Chondrocyte (in vitro differentiated cells): ENCODE measurements at regions not wholly inside any gene's neighbourhood (a gene's known extent, or its start where the extent isn't known, plus 50 kb on each side); places are given as distances from the start of the nearest gene placed in this dataset.

Experiments
- DNase-seq: peaks from one replicate; pipeline ENCODE4 v3.0.0; 2021; ENCODE audit warnings: mixed read lengths, low spot score
- H3K27ac Mint-ChIP-seq: one replicate; pipeline ENCODE4 v1.8.0; 2021; ENCODE audit warnings: mild to moderate bottlenecking, moderate library complexity, mixed read lengths; ENCODE audit not compliant: unreplicated experiment
- H3K27me3 Mint-ChIP-seq: 2 replicates; pipeline ENCODE4 v1.8.0; 2021; ENCODE audit warnings: low read depth, mixed read lengths
- H3K36me3 Mint-ChIP-seq: 2 replicates; pipeline ENCODE4 v1.8.0; 2021; ENCODE audit warnings: low read depth, mixed read lengths
- H3K4me1 Mint-ChIP-seq: 2 replicates; pipeline ENCODE4 v1.8.0; 2021; ENCODE audit warnings: low read depth, mild to moderate bottlenecking, mixed read lengths
- H3K4me3 Mint-ChIP-seq: one replicate; pipeline ENCODE4 v1.8.0; 2021; ENCODE audit warnings: mild to moderate bottlenecking, moderate library complexity, mixed read lengths; ENCODE audit not compliant: unreplicated experiment
- H3K9me3 Mint-ChIP-seq: 2 replicates; pipeline ENCODE4 v1.8.0; 2021; ENCODE audit warnings: low read depth, mixed read lengths
- TF ChIP-seq, protein P1 (sequence below): fragments of 200-600 bp; sonication (generic); IDR thresholded peaks from 2 replicates; pipeline ENCODE4 v1.5.0; 2021; ENCODE audit warnings: antibody characterized with exemption, mild to moderate bottlenecking, moderate library complexity

- Mint-ChIP-seq H3K27me3 (peaks cover 10% of the 10 kb centered on the region), H3K4me3 (no peak overlapping the region), H3K4me1 (no peaks in the 10 kb centered on the region), H3K27ac (no peak overlapping the region), H3K9me3 (no peaks in the 10 kb centered on the region), H3K36me3 (no peaks in the 10 kb centered on the region)
- TF ChIP-seq, protein P1, sequence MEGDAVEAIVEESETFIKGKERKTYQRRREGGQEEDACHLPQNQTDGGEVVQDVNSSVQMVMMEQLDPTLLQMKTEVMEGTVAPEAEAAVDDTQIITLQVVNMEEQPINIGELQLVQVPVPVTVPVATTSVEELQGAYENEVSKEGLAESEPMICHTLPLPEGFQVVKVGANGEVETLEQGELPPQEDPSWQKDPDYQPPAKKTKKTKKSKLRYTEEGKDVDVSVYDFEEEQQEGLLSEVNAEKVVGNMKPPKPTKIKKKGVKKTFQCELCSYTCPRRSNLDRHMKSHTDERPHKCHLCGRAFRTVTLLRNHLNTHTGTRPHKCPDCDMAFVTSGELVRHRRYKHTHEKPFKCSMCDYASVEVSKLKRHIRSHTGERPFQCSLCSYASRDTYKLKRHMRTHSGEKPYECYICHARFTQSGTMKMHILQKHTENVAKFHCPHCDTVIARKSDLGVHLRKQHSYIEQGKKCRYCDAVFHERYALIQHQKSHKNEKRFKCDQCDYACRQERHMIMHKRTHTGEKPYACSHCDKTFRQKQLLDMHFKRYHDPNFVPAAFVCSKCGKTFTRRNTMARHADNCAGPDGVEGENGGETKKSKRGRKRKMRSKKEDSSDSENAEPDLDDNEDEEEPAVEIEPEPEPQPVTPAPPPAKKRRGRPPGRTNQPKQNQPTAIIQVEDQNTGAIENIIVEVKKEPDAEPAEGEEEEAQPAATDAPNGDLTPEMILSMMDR: no peak
- no peak for DNase-seq
These were observed 334.1 kb downstream of the RRAGC start for GRCh38 chr1:38525343-38526043.

DNA sequence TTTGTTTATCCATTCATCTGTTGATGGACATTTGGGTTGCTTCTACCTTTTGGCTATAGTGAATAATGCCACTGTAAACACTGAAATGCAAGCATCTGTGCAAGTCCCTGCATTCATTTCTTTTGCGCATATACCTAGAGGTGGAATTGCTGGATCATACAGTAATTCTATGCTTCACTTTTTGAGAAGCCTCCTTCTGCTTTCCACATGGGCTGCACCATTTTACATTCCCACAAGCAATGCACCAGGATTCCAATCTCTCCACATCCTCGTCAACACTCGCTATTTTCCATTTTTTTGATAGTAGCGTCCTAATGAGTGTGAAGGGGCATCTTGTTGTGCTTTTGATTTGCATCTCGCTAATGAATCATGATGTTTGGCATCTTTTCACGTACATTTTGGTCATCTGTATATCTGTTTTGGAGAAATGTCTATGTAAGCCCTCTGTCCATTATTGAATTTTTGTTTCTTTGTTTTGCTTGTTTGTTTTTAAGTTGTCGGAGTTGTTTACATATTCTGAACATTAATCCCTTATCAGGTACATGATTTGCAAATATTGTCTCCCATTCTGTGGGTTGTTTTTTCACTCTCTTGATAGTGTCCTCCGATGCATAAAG is 335.4 kb downstream of the RRAGC start:
- no peaks in the 10 kb centered on the region for H3K4me1 Mint-ChIP-seq
- no peaks in the 10 kb centered on the region for H3K36me3 Mint-ChIP-seq
- no peak for DNase-seq
- no peak overlapping the region for H3K4me3 Mint-ChIP-seq
- H3K27ac Mint-ChIP-seq: no peak overlapping the region
- H3K27me3 Mint-ChIP-seq: peaks cover 10% of the 10 kb centered on the region
- no peaks in the 10 kb centered on the region for H3K9me3 Mint-ChIP-seq
- TF ChIP-seq, protein P1: no peak

GRCh38 chr1:38523568-38523939 is 336.0 kb downstream of the RRAGC start:
- Mint-ChIP-seq H3K27ac (no peak overlapping the region), H3K4me3 (no peak overlapping the region), H3K4me1 (no peaks in the 10 kb centered on the region), H3K36me3 (no peaks in the 10 kb centered on the region), H3K9me3 (no peaks in the 10 kb centered on the region), H3K27me3 (peaks cover 10% of the 10 kb centered on the region)
- TF ChIP-seq, protein P1: no peak
- DNase-seq: no peak

- TF ChIP-seq, protein P1: no peak
- H3K27me3 Mint-ChIP-seq: peaks cover 8% of the 10 kb centered on the region
- no peak overlapping the region for H3K27ac Mint-ChIP-seq
- H3K4me1 Mint-ChIP-seq: no peaks in the 10 kb centered on the region
- H3K36me3 Mint-ChIP-seq: no peaks in the 10 kb centered on the region
- no peaks in the 10 kb centered on the region for H3K9me3 Mint-ChIP-seq
- no peak for DNase-seq
- no peak overlapping the region for H3K4me3 Mint-ChIP-seq
These were observed 336.5 kb downstream of the RRAGC start for GRCh38 chr1:38522915-38523567.

- H3K4me1 Mint-ChIP-seq: peaks cover 4% of the 10 kb centered on the region
- peaks cover 7% of the 10 kb centered on the region for H3K27me3 Mint-ChIP-seq
- DNase-seq: no peak
- H3K36me3 Mint-ChIP-seq: no peaks in the 10 kb centered on the region
- H3K4me3 Mint-ChIP-seq: no peak overlapping the region
- H3K9me3 Mint-ChIP-seq: no peaks in the 10 kb centered on the region
- no peak overlapping the region for H3K27ac Mint-ChIP-seq
- TF ChIP-seq, protein P1: no peak
These were observed 343.0 kb downstream of the RRAGC start for GRCh38 chr1:38516560-38516959.
